Smooth muscle cell (in vitro differentiated cells): ENCODE measurements at regions not wholly inside any gene's neighbourhood (a gene's known extent, or its start where the extent isn't known, plus 50 kb on each side); places are given as distances from the start of the nearest gene placed in this dataset.

ENCODE experiments used
- DNase-seq: peaks from one replicate; lab custom pipeline; 2025; ENCODE audit not compliant: unreplicated experiment; lab: John Stamatoyannopoulos, UW
- H2AFZ ChIP-seq: fragments of 200-600 bp; sonication (generic); 2 replicates; pipeline ENCODE4 v1.6.0; 2016; ENCODE audit warnings: antibody characterized with exemption, low read depth, mild to moderate bottlenecking
- H3F3A ChIP-seq: fragments of 200-600 bp; sonication (generic); 2 replicates; pipeline ENCODE4 v1.6.0; 2017; ENCODE audit warnings: antibody characterized with exemption, low read depth
- H3K27ac ChIP-seq: fragments of 200-600 bp; sonication (generic); 2 replicates; pipeline ENCODE4 v1.5.1; 2016; ENCODE audit warnings: low read depth, mild to moderate bottlenecking
- H3K27me3 ChIP-seq: fragments of 200-600 bp; sonication (generic); 2 replicates; pipeline ENCODE4 v1.6.1; 2016; ENCODE audit warnings: low read depth, mild to moderate bottlenecking
- H3K36me3 ChIP-seq: fragments of 200-600 bp; sonication (generic); 2 replicates; pipeline ENCODE4 v1.5.1; 2016; ENCODE audit warnings: low read depth
- H3K4me1 ChIP-seq: fragments of 200-600 bp; sonication (generic); 2 replicates; pipeline ENCODE4 v1.5.1; 2016; ENCODE audit warnings: low read depth
- H3K4me2 ChIP-seq: fragments of 200-600 bp; sonication (generic); 2 replicates; pipeline ENCODE4 v1.6.0; 2016; ENCODE audit warnings: mild to moderate bottlenecking
- H3K4me3 ChIP-seq: fragments of 200-600 bp; sonication (generic); 2 replicates; pipeline ENCODE4 v1.5.1; 2016; ENCODE audit warnings: mild to moderate bottlenecking
- H3K79me2 ChIP-seq: fragments of 200-600 bp; sonication (generic); 2 replicates; pipeline ENCODE4 v1.6.0; 2016; ENCODE audit warnings: low read depth, mild to moderate bottlenecking
- H3K9ac ChIP-seq: fragments of 200-600 bp; sonication (generic); 2 replicates; pipeline ENCODE4 v1.6.0; 2016; ENCODE audit warnings: low read depth
- H3K9me3 ChIP-seq: fragments of 200-600 bp; sonication (generic); replicated peaks from 2 replicates; pipeline ENCODE4 v1.5.1; 2016; ENCODE audit warnings: low read depth
- H4K20me1 ChIP-seq: fragments of 200-600 bp; sonication (generic); 2 replicates; pipeline ENCODE4 v1.6.0; 2016; ENCODE audit warnings: low read depth
- WGBS: methylation state at CpG from one replicate; pipeline ENCODE4 v1.1.7; 2016; ENCODE audit warnings: low lambda C conversion rate; 5-methylcytosine and 5-hydroxymethylcytosine counted together
- TF ChIP-seq, protein P1 (sequence below): fragments of 200-600 bp; sonication (generic); IDR thresholded peaks from 2 replicates; pipeline ENCODE4 v1.5.1; 2017; ENCODE audit warnings: borderline replicate concordance, mild to moderate bottlenecking, antibody characterized with exemption; ENCODE audit not compliant: insufficient read depth, poor library complexity, severe bottlenecking

DNA sequence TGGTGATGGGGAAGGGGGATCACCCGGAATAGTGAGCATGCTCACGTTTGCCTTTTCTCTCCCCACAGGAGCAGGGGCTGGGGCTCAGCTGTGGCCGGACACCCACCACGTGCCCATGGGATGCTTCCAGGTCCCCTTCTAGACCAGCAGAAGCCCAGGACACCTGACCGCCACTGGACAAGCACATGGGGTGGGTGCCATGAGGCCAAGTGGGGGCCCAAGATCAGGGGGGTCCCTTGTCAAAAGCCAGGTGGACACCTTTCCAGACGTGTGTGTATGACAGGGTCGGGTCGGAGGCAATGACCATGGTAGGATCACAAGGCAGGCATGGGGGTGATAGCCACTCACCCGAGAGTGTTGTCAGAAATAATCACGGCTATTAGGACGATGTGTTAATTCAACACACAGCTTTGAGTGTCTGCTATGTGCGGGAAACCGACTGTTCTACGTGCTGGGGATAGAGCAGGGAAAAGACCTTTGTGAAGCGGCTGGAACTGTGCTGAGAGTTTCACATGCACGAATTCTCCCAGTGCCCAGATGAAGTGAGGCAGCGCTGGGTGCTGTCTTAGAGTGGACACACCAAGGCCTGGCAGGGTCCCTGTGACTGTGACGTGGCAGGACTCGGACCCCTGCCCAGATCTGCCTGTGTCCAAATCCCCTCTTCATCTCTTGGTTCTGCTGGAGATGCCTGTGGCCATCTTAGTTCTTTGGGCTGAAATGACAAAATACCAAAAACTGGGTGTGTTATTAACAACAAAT, 244.7 kb downstream of the NDUFA10 start:
- Histone ChIP-seq H3K4me2 (no peak overlapping the region), H4K20me1 (no peaks in the 10 kb centered on the region), H3K27me3 (no peaks in the 10 kb centered on the region), H3F3A (no peaks in the 10 kb centered on the region), H3K79me2 (no peaks in the 10 kb centered on the region), H3K27ac (no peak overlapping the region), H3K9ac (no peak overlapping the region), H3K36me3 (no peaks in the 10 kb centered on the region), H3K4me1 (peaks cover 4% of the 10 kb centered on the region), H2AFZ (no peak overlapping the region), H3K4me3 (no peak overlapping the region), H3K9me3 (no peaks in the 10 kb centered on the region)
- TF ChIP-seq, protein P1, sequence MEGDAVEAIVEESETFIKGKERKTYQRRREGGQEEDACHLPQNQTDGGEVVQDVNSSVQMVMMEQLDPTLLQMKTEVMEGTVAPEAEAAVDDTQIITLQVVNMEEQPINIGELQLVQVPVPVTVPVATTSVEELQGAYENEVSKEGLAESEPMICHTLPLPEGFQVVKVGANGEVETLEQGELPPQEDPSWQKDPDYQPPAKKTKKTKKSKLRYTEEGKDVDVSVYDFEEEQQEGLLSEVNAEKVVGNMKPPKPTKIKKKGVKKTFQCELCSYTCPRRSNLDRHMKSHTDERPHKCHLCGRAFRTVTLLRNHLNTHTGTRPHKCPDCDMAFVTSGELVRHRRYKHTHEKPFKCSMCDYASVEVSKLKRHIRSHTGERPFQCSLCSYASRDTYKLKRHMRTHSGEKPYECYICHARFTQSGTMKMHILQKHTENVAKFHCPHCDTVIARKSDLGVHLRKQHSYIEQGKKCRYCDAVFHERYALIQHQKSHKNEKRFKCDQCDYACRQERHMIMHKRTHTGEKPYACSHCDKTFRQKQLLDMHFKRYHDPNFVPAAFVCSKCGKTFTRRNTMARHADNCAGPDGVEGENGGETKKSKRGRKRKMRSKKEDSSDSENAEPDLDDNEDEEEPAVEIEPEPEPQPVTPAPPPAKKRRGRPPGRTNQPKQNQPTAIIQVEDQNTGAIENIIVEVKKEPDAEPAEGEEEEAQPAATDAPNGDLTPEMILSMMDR, result no peak
- no peak for DNase-seq
- WGBS, result 94% methylated on average over 19 of the region's 19 CpGs

DNA sequence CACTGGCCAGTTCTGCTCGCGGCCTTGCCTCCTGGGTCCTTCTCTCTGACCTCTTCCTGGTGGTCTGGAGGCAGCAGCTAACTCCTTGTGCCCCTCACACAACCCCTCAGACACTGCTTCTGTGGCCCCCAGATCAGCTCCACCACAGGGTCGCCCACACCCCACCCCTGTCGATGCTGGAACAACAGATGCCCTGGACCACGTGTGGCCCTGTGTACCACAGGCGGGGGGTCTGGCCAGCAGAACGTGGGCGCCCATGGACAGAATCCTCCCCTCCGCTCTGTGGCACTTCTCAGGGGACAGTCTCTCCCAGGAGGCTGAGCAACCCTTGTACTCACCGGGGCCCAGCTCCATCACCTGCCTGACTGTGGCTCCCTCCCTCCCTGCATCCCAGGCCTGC, 245.6 kb downstream of the NDUFA10 start:
- H3K4me1 ChIP-seq, result peaks cover 3% of the 10 kb centered on the region
- peaks cover 4% of the 10 kb centered on the region for H3K27me3 ChIP-seq
- WGBS, result 97% methylated on average over 10 of the region's 10 CpGs
- no peaks in the 10 kb centered on the region for H3K9me3 ChIP-seq
- H3K27ac ChIP-seq, result no peak overlapping the region
- no peaks in the 10 kb centered on the region for H3F3A ChIP-seq
- TF ChIP-seq, protein P1, result no peak
- no peak overlapping the region for H3K4me3 ChIP-seq
- H3K79me2 ChIP-seq, result no peaks in the 10 kb centered on the region
- no peak overlapping the region for H3K9ac ChIP-seq
- DNase-seq, result no peak
- no peaks in the 10 kb centered on the region for H4K20me1 ChIP-seq
- no peak overlapping the region for H3K4me2 ChIP-seq
- H3K36me3 ChIP-seq, result no peaks in the 10 kb centered on the region
- no peak overlapping the region for H2AFZ ChIP-seq

DNA sequence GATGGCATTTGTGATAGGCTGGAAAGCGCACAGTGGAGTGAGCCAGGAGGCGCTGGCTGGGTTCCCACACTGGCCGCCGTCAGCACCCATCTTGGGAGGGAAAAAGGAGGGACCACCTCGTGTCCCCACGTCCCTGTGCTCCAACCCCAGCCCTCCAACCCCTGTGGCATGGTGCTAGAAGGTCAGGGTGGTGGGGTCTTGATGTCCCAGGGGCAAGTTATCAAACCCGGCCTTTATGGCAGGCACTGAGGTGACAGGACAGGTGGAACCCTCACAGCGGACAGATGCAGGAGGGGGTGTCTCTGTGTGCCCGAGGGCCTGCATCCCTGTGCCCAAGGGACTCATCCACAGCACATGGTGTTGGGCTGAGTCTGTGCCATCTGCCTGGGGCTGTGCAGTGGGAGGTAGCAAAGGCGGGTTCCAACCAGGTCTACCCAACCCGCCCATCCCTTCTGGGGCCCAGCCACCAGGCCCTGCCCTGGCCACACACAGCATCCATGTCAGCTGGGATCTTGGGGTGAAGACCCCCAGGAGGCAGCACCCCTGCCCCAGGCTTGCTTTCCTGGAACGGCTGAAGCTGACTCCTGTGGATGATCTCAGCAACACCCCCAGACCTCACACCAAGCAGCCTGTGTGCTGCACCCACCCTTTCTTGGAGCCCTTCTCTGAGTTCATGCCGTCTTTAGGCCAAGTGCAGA, 246.1 kb downstream of the NDUFA10 start:
- Histone ChIP-seq H3F3A (no peaks in the 10 kb centered on the region), H3K9ac (no peak overlapping the region), H3K27ac (no peak overlapping the region), H4K20me1 (no peaks in the 10 kb centered on the region), H3K4me3 (no peak overlapping the region), H3K9me3 (no peaks in the 10 kb centered on the region), H3K36me3 (no peaks in the 10 kb centered on the region), H3K27me3 (peaks cover 5% of the 10 kb centered on the region), H3K4me2 (no peak overlapping the region), H3K79me2 (no peaks in the 10 kb centered on the region), H3K4me1 (no peaks in the 10 kb centered on the region), H2AFZ (no peak overlapping the region)
- 93% methylated on average over 13 of the region's 13 CpGs for WGBS
- TF ChIP-seq, protein P1, result no peak
- no peak for DNase-seq
